RCC 7860 (cell line): ENCODE measurements at regions not wholly inside any gene's neighbourhood (a gene's known extent, or its start where the extent isn't known, plus 50 kb on each side); places are given as distances from the start of the nearest gene placed in this dataset.

Experiments
- DNase-seq: peaks from one replicate; pipeline ENCODE4 v3.0.0-alpha.2; 2015; ENCODE audit warnings: low spot score
- FAIRE-seq: peaks from 2 replicates; lab custom pipeline; 2012; peaks lifted over from hg19 to GRCh38; lab: Jason Lieb, UNC

- FAIRE-seq (no peak), DNase-seq (no peak)
Measured at GRCh38 chr3:117528688-117529087, 819.1 kb downstream of the TUSC7 start.

GRCh38 chr3:117531078-117531767 is 821.6 kb downstream of the TUSC7 start:
- no peak for FAIRE-seq
- no peak for DNase-seq

DNA sequence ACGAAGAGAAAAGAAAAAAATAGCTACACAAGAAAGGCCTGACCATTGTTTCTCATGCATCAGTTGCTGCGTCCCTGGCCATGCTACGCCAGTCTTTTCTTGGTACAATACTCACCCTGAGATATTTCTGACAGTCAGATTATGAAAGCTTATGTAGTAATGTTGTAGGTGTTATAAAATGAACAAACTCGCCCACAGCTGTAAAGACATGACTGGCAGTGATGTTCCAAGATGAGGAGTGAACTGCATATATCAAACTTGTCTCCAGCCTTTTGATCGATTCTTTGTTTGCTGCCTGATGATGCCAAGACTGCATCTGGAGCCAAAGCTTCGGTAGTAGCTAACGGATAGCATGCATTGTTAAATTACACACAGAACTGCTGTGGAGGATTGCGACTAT is 822.7 kb downstream of the TUSC7 start:
- DNase-seq (no peak), FAIRE-seq (no peak)

GRCh38 chr3:117534138-117534537 is 824.6 kb downstream of the TUSC7 start:
- no peak for DNase-seq
- FAIRE-seq = peak; percentile 11

- FAIRE-seq = no peak
Measured at GRCh38 chr3:117536006-117536405, 826.4 kb downstream of the TUSC7 start.

GRCh38 chr3:117537949-117538348 is 828.4 kb downstream of the TUSC7 start:
- FAIRE-seq = peak; percentile 85

More at GRCh38 chr3:117536006-117536405, 826.4 kb downstream of the TUSC7 start:
- DNase-seq = no peak

GRCh38 chr3:117539729-117540128 is 830.1 kb downstream of the TUSC7 start:
- DNase-seq (no peak), FAIRE-seq (no peak)

More at GRCh38 chr3:117537949-117538348, 828.4 kb downstream of the TUSC7 start:
- DNase-seq = peak; percentile 29

GRCh38 chr3:117540597-117540996 is 831.0 kb downstream of the TUSC7 start:
- peak; percentile 78 for FAIRE-seq

DNA sequence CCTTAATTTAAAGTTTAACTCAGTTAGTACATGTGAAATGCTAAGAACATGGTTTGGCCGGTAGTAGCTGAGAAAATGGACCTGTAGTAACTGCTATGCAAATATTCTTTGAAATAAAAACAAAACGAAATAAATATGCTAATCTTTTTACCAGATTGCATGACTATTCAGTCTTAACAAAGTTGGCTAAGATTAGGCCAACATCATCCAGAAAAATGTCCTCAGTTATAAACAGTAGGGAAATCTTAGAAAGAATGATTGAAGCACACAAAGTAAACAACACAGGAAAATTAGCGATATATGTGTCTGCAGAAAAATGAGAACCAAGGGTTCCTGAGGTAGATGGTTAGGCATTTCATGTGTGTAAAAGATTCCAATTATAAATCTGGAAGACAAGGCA is 832.1 kb downstream of the TUSC7 start:
- DNase-seq (no peak), FAIRE-seq (no peak)

More at GRCh38 chr3:117540597-117540996, 831.0 kb downstream of the TUSC7 start:
- peak; percentile 20 for DNase-seq

DNA sequence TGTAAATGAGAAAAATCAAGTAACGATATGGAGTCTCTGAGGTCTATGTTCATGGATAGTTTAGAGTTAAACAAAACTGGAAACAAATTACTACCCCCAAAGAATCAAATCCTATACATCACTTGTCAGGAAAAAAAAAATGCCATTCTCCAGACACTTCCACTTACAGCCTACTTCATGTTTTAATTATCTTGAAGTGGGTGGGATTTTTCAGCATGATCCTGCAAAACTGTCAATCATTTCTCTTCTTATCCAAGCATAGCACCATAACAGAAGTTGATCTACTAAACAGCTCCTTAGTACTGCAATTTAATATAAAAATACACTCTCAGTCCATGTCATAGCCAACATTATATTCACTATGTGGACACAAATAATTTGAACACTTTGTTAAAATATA is 833.9 kb downstream of the TUSC7 start:
- no peak for FAIRE-seq

GRCh38 chr3:117545484-117545883 is 835.9 kb downstream of the TUSC7 start:
- FAIRE-seq (peak; percentile 14), DNase-seq (no peak)

More for the DNA sequence above, 833.9 kb downstream of the TUSC7 start:
- DNase-seq = no peak

- FAIRE-seq = peak; percentile 99
Measured at GRCh38 chr3:117547956-117548550, 838.5 kb downstream of the TUSC7 start.

DNA sequence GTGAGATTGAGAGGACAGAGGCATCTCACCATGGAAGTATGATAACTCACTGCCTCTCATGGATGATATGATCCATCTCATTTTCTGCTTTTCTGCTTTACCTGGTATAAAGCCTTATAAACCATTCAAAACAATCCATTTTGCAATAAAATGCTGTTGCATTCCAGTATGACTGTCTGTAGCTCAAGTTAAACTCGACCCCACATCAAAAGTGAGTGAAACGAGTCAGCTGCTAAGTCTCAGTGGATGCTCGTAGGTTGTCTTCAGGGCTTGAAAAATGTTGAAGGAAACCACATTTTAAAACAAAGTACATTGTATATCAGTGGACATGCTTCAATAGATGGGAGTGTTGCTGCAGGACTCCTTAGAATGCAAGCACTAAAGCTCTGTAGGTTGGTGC is 839.0 kb downstream of the TUSC7 start:
- DNase-seq (peak; percentile 55), FAIRE-seq (no peak)

More at GRCh38 chr3:117547956-117548550, 838.5 kb downstream of the TUSC7 start:
- DNase-seq = peak; percentile 97

- peak; percentile 48 for FAIRE-seq
- DNase-seq = no peak
Measured at GRCh38 chr3:117549716-117550115, 840.1 kb downstream of the TUSC7 start.

DNA sequence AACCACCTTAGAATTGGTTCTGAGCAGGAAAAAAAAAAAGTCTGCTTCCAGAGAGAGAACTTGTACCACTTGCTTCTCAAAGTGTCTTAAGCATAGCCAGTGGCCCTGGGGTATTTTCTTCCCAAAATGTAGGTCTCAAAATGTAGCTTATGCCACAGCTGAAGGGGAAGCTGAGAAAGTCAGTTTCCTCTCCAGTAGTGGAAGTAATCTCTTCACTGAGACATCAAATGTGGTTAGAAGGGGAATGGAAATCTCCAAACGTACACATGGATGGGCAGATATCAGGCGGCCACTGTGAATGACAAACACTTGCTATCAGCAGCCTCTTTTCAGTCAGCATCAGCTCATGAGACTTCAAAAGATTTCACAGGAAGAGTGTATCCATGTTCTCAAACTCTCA is 841.2 kb downstream of the TUSC7 start:
- DNase-seq (no peak), FAIRE-seq (no peak)

DNA sequence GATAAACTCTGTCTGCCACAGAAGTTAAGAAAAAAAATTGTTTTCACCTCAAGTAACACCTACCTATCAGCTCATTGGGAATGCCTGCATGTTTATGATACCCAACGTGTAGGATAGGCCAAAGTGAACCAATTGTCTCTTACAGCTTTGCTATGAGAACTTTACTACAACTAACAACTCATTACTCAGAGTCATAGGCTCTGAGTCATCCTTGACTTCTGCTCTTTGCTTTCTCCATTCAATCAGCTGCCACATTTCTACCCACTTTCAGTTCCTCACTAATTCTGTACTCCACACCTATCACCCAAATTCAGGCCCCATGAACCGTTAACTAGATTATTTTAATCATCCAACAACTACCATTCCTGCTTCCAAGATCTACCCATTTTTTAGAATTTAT is 843.9 kb downstream of the TUSC7 start:
- DNase-seq (peak; percentile 73), FAIRE-seq (peak; percentile 87)

DNA sequence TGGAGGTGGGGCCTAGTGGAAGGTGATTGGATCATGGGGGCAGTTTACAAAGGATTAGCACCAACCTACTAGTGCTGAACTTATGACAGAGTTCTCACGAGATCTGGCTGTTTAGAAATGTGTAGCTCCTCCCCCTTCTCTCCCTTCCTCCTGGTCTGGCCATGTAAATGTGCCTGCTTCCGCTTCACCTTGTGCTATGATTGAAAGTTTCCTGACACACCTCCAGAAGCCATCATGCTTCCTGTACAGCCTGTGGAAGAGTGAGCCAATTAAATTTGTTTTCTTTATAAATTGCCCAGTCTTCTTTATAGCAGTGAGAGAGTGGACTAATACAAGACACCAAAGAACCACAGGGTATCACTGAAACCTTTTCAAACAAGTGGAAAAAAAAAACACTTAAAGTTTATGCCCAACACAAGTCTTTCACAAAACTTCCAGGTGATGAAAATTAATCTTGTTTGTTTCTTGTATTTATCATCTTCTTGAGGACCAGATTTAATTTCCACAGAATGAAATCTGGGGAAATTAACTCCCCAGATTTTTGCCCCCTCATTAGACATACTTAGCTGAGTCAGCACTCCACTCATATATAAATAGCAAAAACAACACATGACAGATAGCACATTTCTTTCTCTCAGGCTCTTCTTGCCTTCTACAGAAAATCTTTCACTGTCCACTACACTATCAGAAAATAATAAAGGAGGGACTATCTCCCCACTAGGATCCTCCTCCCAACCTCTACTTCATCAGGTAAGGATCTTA is 847.2 kb downstream of the TUSC7 start:
- FAIRE-seq (no peak), DNase-seq (no peak)

GRCh38 chr3:117557464-117558090 is 848.0 kb downstream of the TUSC7 start:
- FAIRE-seq = no peak
- no peak for DNase-seq

GRCh38 chr3:117558681-117559080 is 849.1 kb downstream of the TUSC7 start:
- FAIRE-seq (no peak), DNase-seq (no peak)

GRCh38 chr3:117562000-117562399 is 852.4 kb downstream of the TUSC7 start:
- DNase-seq (no peak), FAIRE-seq (no peak)

GRCh38 chr3:117563063-117563462 is 853.5 kb downstream of the TUSC7 start:
- FAIRE-seq (no peak), DNase-seq (no peak)
